GM19455 (cell line): ENCODE measurements at regions not wholly inside any gene's neighbourhood (a gene's known extent, or its start where the extent isn't known, plus 50 kb on each side); places are given as distances from the start of the nearest gene placed in this dataset.
"Not testable (repeated sequence)": the region's sequence is repeated elsewhere in the genome, so short reads cannot be mapped to it uniquely, and the experiment has no call there.

Experiments used
- ATAC-seq: cut with Tn5 transposase; IDR thresholded peaks from one replicate; pipeline ENCODE4 v1.9.1; 2021; ENCODE audit not compliant: unreplicated experiment

DNA sequence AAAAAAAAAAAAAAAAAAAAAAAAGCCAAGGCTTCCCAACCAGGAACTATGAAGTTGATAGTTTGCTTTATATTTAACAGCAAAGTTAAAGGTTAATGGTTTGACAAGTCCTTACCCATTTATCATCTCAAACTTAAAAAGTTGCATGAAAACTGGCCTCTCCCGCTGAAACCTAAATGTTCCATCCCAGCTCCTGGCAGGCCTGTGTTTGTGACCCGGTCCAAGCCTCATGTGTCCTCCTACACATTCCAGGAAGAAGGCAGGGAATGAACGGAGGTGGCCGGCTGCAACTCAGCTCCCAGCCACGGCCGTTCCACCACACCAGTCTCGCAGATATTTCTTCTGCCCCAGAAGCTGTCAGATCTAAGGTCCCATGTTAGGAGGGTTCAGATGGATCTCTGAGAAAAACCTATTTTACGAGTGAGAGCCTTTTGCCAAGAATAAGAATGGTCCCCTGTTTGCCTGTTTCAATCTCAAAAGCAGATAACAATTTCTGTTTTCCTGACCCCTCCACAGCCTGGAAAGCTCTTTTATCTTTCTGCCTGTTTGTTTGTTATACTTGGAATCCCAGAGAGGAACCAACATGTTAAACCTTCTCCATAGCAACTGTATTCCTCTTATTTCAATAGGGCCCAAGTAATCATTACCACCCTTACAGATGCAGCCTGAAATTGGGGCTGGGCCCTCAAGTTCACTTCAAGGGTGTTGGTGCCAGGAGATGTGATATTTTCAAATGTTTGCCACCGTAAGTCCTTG, 56.5 kb downstream of the KCTD12 start:
- no peak for ATAC-seq

DNA sequence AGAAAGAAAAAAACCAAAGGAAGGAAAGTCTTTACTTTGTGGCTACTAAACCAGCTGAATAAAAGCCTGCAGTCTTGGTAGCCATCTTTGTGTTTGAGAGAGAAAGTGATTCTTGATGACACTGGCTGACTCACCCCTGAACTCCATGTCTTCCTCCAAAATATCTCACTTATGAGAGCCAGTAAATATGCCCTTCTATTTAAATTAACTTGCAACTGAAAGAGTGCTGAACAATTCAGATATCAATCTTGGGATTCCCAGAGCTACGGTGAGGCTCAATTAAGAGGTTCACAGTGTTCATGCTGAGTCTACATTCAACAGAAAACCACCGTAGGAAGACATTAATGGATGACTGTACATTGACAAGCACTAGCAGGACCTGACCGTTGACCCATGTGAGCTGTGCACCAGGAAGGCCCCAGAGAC, 57.9 kb downstream of the KCTD12 start:
- no peak for ATAC-seq

DNA sequence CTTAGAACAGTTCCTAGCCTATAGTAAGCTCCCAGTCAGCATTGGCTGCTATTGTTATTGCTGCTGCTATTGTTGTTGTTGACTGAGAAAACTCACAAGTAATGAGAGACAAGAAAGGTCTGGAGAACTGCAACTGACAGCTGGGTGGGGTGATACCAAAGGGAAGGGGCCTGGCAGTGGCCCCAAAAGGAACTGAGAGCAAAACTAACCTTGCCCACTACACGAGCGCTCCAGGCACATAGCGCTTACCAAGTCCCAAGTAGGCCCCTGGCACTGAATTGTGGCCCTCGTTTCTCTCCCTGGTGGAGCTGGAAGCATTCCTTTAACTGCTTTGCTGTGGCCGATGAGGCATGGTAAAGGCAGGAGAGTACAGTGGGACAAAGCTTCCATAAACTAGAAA, 59.7 kb downstream of the KCTD12 start:
- no peak for ATAC-seq

GRCh38 chr13:76825430-76825829, 60.8 kb downstream of the KCTD12 start:
- ATAC-seq, result no peak

DNA sequence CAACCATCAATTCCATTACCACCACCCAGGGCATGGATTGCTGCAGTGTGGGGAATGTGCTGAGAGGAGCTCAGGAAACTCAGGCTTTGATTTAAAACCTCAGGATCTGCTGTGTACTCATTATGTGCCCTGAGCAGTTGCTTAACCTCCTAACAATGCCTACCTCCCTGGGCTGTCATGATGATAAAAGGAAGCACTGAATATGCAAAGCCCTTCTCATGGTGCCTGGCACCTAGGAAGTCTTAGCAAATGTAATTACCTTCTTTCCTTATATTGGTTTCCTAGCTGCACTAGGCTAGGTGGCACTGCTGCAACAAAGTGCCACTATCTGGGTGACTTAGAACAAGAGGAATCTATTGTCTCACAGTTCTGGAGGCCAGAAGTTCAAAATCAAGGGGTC, 62.2 kb downstream of the KCTD12 start:
- no peak for ATAC-seq

GRCh38 chr13:76822698-76823267, 63.4 kb downstream of the KCTD12 start:
- ATAC-seq, result no peak

DNA sequence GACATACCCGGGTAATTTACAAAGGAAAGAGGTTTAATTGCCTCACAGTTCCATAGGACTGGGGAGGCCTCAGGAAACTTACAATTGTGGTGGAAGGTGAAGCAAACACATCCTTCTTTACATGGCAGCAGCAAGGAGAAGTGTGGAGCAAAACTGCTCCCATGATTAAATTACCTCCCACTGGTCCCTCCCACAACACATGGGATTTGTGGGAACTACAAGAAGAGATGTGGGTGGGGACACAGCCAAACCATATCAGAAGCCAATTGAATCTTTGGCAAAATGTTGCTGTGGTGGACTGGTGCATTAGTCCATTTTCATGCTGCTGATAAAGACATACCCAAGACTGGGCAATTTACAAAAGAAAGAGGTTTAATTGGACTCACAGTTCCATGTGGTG, 65.0 kb downstream of the KCTD12 start:
- ATAC-seq, result not testable (repeated sequence)

GRCh38 chr13:76820759-76821158, 65.4 kb downstream of the KCTD12 start:
- ATAC-seq, result no peak

GRCh38 chr13:76816394-76816793, 69.8 kb downstream of the KCTD12 start:
- no peak for ATAC-seq

- ATAC-seq, result no peak
Measured at GRCh38 chr13:76815344-76815743, 70.9 kb downstream of the KCTD12 start.

GRCh38 chr13:76813891-76814290, 72.3 kb downstream of the KCTD12 start:
- ATAC-seq, result no peak

DNA sequence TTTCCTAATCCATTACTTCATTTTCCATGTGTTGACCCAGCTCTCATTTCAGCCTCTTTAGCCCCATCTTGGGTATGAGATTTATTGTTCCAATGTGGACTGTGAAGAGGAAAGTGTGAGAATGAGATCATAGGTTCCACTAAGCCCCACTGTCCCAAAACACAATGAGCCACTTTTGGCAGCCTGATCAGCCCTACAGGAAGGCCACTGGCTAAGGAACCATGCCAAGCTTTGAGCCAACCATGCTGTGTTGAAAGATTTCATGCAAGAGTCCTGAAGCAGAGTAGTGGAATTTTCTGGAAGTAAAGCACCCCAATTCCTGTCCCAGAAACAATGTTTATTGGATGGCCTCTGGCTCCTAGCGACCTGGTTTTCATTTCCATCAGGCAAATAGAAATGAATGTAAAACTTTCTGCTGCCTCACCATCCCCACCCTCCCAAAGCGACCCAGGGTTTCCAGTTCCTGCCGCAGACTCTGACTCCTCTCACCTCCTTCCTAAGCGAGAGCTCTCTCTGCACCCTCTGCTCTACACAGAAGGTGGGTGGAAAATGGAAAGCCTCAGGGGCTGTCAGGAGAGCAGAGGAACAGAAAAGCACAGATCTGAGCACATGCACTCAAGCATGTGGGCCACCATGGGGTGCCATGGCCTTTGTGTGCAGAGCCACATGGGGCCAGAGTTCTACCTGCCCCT, 73.1 kb downstream of the KCTD12 start:
- ATAC-seq, result no peak

DNA sequence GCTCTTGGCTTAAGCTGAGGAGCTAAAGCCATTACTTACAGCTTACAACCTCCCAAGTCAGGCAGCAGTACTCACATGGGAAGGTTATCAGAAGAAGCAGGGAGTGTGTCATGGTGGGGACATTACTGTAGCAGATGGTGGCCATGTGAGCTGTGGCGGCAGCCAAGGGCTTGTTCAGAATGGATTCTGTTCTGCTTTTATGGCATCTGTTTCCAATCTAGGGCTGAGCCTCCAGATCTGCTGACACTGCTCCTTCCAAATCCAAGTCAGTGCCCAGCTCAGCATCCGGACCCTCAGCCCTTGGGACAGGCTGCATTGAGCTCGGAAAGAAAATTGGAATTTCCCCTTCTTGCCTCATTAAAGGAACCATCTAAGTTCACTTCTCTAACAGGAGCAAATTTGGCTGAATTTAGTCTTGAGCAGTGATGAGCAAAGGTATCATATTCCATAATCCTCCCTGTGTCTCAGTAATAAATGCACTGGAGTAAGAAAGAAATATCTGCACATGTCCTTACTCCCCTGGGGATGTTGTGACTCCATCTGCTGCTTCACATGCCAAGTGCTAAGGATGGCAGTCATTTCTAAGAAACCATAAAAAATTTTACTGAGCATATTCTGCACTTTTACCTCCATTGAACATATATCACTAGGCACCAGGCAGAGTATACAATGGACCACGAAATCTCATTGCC, 73.9 kb downstream of the KCTD12 start:
- no peak for ATAC-seq

GRCh38 chr13:76809389-76809788, 76.8 kb downstream of the KCTD12 start:
- ATAC-seq, result no peak

DNA sequence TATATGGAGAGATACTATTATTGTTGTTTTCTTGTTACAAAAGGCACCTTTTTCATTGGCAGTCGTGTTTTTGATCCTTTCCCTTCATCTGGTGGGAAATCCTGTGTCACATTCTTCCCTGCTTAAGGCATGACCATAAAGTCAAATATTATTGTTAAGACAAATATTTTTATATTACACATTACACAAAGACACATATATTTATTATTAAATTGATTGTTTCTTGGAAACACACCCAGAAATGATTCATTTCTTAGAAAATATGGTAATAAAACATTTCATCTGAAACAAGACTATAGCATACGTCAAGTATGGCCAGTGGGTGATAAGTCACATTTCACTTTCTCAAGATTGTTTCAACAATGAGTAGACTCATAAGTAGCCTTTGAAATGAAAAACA, 77.3 kb downstream of the KCTD12 start:
- ATAC-seq, result no peak

DNA sequence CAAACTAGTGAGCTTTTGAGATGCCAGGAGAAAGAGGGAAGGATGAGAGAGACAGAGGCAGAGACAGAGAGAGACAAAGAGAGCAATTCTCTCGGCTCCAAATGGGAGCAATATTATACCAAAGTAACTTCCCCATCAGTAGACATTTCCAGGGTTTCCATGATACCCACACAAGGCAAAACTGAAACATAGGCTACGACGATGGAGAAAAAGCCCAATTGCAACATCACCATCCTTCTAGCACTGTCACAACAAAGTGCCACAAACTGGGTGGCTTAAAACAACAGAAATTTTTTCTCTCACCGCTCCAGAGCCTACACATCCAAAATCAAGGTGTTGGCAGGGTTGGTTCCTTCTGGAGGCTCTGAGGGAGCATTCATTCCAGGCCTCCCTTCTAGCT, 81.4 kb downstream of the KCTD12 start:
- no peak for ATAC-seq

GRCh38 chr13:76803831-76804230, 82.4 kb downstream of the KCTD12 start:
- ATAC-seq, result no peak

DNA sequence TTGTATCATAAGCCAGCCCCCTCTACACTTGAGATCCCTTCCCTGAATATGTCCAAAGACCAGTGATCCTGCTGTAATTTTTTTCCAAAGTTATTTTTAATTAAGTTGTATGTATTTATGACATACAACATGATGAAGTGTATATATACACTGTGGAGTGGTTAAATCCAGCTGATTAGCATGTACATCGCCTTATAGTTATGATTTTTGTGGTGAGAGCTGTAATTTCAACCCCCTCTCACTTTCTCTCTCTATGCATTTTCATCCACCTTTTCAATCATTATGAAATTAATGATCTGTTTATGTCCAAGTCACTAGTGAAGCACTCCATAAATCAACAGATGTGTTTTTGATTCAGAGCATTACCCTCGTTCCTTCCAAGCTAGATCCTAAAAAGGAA, 85.3 kb downstream of the KCTD12 start:
- ATAC-seq, result no peak

GRCh38 chr13:76799696-76800095, 86.5 kb downstream of the KCTD12 start:
- ATAC-seq, result no peak

DNA sequence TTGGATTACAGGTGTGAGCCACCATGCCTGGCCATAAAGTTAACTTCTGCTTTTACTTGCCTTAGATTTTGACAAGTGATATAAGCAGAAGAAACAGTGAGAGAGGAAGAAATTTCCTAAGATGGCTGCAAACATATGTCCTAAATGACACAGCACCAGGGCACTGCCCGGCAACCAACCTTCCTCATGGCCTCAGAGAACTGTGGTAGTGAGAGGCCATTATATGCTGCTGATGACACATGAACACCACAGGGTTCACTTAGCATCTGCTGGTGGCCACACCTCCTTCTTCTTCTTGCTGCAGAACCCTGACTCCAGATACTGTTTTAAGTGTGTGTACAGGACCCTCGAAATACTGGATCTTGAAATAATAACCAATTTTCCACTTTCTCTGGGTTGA, 88.2 kb downstream of the KCTD12 start:
- no peak for ATAC-seq

DNA sequence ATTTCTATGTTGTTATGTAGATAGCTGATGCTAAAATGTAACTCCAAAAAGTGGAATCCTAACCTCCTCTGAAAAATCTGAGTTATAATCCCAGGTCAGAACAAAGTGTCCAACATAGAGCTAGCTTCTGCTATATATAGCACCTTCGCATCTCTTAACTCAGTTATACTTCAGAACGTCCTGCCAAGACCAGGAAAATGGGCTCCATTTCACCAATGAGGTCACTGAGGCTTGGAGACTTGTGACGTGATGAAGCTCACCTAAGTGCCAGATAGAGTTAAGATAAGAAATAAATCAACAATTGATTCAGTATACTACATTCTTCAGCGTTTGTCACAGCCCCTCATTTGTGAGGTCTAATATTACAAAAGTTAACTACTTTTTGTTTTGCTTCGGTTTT, 88.8 kb downstream of the KCTD12 start:
- no peak for ATAC-seq

- ATAC-seq, result no peak
Measured at GRCh38 chr13:76796851-76797250, 89.4 kb downstream of the KCTD12 start.
